Osteocyte (in vitro differentiated cells): ENCODE measurements at regions not wholly inside any gene's neighbourhood (a gene's known extent, or its start where the extent isn't known, plus 50 kb on each side); places are given as distances from the start of the nearest gene placed in this dataset.

Experiments used
- DNase-seq: peaks from one replicate; pipeline ENCODE4 v3.0.0; 2021; ENCODE audit warnings: mixed read lengths; ENCODE audit not compliant: unreplicated experiment; ENCODE audit errors: extremely low spot score
- H3K27ac Mint-ChIP-seq: one replicate; pipeline ENCODE4 v1.8.0; 2021; ENCODE audit warnings: mild to moderate bottlenecking, mixed read lengths; ENCODE audit not compliant: unreplicated experiment
- H3K27me3 Mint-ChIP-seq: one replicate; pipeline ENCODE4 v1.8.0; 2021; ENCODE audit warnings: mixed read lengths; ENCODE audit not compliant: unreplicated experiment
- H3K36me3 Mint-ChIP-seq: one replicate; pipeline ENCODE4 v1.8.0; 2021; ENCODE audit warnings: mixed read lengths; ENCODE audit not compliant: unreplicated experiment
- H3K4me1 Mint-ChIP-seq: one replicate; pipeline ENCODE4 v1.8.0; 2021; ENCODE audit warnings: mixed read lengths; ENCODE audit not compliant: unreplicated experiment
- H3K4me3 Mint-ChIP-seq: one replicate; pipeline ENCODE4 v1.8.0; 2021; ENCODE audit warnings: mild to moderate bottlenecking, moderate library complexity, mixed read lengths; ENCODE audit not compliant: unreplicated experiment
- H3K9me3 Mint-ChIP-seq: one replicate; pipeline ENCODE4 v1.8.0; 2021; ENCODE audit warnings: mixed read lengths; ENCODE audit not compliant: unreplicated experiment
- TF ChIP-seq, protein P1 (sequence below): fragments of 200-600 bp; sonication (generic); IDR thresholded peaks from 2 replicates; pipeline ENCODE4 v1.5.0; 2021; ENCODE audit warnings: antibody characterized with exemption, mild to moderate bottlenecking, moderate library complexity

DNA sequence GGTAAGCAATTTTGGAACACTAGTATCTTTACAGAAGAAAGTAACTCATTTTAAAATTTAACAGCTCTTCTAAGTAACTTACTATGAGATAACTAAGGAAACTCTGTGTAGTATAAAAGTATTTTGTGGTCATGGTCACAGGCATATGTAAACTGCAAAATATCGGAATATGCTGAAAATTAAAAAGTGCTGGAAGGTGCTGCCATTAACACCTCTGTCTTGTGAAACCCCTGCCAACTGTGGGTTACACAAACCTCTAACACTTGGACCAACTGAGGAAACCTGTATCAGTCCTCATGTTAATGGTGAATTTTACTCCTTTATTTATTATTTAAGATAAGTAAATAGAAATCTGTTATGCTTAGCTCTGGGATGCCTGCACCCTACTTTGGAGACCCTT lies 206.7 kb downstream of the LACC1 start:
- Mint-ChIP-seq H3K4me3 (no peak overlapping the region), H3K27me3 (peaks cover 12% of the 10 kb centered on the region), H3K36me3 (no peaks in the 10 kb centered on the region), H3K4me1 (no peaks in the 10 kb centered on the region), H3K9me3 (peaks cover 17% of the 10 kb centered on the region), H3K27ac (no peak overlapping the region)
- TF ChIP-seq, protein P1, sequence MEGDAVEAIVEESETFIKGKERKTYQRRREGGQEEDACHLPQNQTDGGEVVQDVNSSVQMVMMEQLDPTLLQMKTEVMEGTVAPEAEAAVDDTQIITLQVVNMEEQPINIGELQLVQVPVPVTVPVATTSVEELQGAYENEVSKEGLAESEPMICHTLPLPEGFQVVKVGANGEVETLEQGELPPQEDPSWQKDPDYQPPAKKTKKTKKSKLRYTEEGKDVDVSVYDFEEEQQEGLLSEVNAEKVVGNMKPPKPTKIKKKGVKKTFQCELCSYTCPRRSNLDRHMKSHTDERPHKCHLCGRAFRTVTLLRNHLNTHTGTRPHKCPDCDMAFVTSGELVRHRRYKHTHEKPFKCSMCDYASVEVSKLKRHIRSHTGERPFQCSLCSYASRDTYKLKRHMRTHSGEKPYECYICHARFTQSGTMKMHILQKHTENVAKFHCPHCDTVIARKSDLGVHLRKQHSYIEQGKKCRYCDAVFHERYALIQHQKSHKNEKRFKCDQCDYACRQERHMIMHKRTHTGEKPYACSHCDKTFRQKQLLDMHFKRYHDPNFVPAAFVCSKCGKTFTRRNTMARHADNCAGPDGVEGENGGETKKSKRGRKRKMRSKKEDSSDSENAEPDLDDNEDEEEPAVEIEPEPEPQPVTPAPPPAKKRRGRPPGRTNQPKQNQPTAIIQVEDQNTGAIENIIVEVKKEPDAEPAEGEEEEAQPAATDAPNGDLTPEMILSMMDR: no peak
- DNase-seq: no peak

- Mint-ChIP-seq H3K9me3 (peaks cover 16% of the 10 kb centered on the region), H3K27ac (no peak overlapping the region), H3K4me3 (no peak overlapping the region), H3K4me1 (peaks cover 4% of the 10 kb centered on the region), H3K27me3 (peaks cover 11% of the 10 kb centered on the region), H3K36me3 (no peaks in the 10 kb centered on the region)
- TF ChIP-seq, protein P1: no peak
- no peak for DNase-seq
Observed at GRCh38 chr13:44088411-44088810, 208.7 kb downstream of the LACC1 start.

DNA sequence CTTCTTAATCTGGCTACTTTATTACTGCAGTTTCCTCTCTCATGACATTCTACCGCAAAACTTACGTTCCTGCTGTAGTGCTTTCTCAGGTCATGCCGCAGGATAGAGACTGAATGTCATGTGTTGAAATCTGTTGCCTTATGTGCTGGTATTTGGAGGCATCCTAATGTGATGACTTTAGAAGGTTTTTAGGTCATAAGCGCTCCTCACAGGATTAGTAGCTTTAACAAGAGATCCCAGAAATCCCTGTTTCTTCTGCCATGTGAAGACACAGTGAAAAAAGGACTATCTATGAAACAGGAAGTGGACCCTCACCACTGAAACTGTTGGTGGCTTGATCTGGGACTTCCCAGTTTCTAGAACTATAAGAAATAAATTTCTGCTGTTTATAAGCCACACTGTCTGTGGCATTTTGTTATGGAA lies 209.3 kb downstream of the LACC1 start:
- Mint-ChIP-seq H3K36me3 (no peaks in the 10 kb centered on the region), H3K4me1 (peaks cover 10% of the 10 kb centered on the region), H3K9me3 (peaks cover 13% of the 10 kb centered on the region), H3K4me3 (no peak overlapping the region), H3K27me3 (peaks cover 11% of the 10 kb centered on the region), H3K27ac (no peak overlapping the region)
- DNase-seq: no peak
- TF ChIP-seq, protein P1: no peak

DNA sequence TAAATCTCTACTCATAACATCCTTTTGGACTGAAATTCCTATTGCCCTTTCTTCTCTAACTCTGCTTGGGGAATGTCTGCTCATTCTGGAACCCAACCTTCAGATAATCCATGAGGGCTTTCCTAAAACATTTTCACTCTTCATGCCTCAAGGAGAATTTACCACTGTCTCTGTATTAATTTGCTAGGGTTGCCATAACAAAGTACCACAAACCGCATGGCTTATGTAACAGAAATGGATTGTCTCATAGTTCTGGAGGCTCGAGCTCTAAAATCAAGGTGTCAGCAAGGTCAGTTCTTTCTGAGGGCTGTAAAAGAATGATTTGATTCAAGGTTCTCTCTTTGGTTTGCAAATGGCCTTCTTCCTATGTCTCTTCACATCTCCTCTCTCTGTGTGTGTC lies 209.7 kb downstream of the LACC1 start:
- Mint-ChIP-seq H3K4me1 (peaks cover 11% of the 10 kb centered on the region), H3K4me3 (no peak overlapping the region), H3K27ac (no peak overlapping the region), H3K36me3 (no peaks in the 10 kb centered on the region), H3K27me3 (peaks cover 11% of the 10 kb centered on the region), H3K9me3 (peaks cover 13% of the 10 kb centered on the region)
- TF ChIP-seq, protein P1: no peak
- no peak for DNase-seq

DNA sequence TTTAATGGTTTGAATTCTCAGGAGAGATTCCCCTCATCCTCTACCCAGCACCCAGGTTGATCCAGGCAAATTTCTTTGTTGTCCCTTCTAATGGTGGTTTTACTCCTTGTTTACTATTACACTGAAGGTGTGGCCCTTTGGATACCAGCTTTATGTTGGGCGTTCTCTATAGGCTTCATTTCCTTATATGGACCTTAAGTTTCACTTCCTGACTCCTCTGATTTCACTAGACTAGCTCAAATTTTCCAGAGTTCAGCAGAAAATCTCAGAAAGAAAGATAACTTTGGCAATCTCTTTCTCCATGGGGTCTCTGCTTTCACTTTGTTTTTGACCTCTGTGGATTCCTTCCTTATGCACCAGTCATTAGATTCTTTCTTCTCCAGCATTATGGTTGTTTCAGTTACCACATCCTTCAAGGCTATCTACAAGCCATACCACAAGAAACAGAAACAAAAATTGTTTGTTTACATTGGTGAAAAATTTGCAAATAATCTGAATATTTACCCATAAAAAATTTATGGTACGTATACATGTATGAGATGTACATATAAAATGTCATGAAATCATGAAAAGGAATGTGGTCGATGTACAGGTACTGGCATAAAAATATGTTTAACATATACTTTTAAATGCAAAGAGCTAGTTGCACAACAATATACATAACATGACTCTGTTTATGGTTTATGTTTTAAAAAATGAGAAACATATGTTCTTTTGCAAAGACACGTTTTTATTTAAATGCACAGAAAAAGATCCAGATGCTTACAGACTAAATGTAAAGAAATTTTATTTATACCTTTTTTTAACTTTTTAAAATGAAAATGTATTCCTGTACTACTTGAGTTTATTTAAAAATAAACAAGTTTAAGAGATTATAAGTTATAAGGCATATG lies 212.6 kb downstream of the LACC1 start:
- peaks cover 11% of the 10 kb centered on the region for H3K4me1 Mint-ChIP-seq
- TF ChIP-seq, protein P1: no peak
- H3K27ac Mint-ChIP-seq: no peak overlapping the region
- H3K36me3 Mint-ChIP-seq: no peaks in the 10 kb centered on the region
- H3K9me3 Mint-ChIP-seq: peaks cover 13% of the 10 kb centered on the region
- H3K27me3 Mint-ChIP-seq: peaks cover 13% of the 10 kb centered on the region
- no peak overlapping the region for H3K4me3 Mint-ChIP-seq
- no peak for DNase-seq
